A549 (cell line): ENCODE measurements at regions not wholly inside any gene's neighbourhood (a gene's known extent, or its start where the extent isn't known, plus 50 kb on each side); places are given as distances from the start of the nearest gene placed in this dataset.

Experiments used
- ATAC-seq, 2 experiments: fragments of 200-7000 bp in 1 of 2; fragments of >200 bp in 1 of 2; cut with Nextera tagmentation in 1 of 2; cut with Tn5 transposase in 1 of 2; 3 replicates each; pipeline versions ENCODE4 v1.8.0 to v1.9.1; 2018 to 2020; ENCODE audit warnings: mild to moderate bottlenecking in 1 of 2, moderate library complexity in 1 of 2
- CTCF ChIA-PET: fragments of 300-600 bp; sonication (Branson Sonifier 250); formaldehyde crosslinking; extraction: SDS; loops from one replicate; lab custom pipeline; 2021; ENCODE audit warnings: antibody characterized with exemption, inconsistent platforms; lab: Yijun Ruan, JAX
- POLR2A ChIA-PET: fragments of 350-600 bp; formaldehyde crosslinking; extraction: SDS; loops from one replicate; lab custom pipeline; 2021; ENCODE audit warnings: antibody characterized with exemption, inconsistent platforms; lab: Yijun Ruan, JAX
- DNase-seq, 2 experiments: peaks; one replicate each; pipeline versions ENCODE4 v3.0.0 to v3.0.0-alpha.2; 2011 to 2016; ENCODE audit warnings: low read depth in 1 of 2, low spot score in 1 of 2
- FAIRE-seq: peaks from 2 replicates; lab custom pipeline; 2011; peaks lifted over from hg19 to GRCh38; lab: Jason Lieb, UNC
- H3K27ac ChIP-seq, 2 experiments: fragments of >200 bp; sonication (Bioruptor Twin); formaldehyde crosslinking; 3 replicates each; pipeline ENCODE4 v1.5.1; 2016 to 2017
- H3K4me1 ChIP-seq: fragments of >200 bp; sonication (Bioruptor Twin); formaldehyde crosslinking; 3 replicates; pipeline ENCODE4 v1.6.1; 2016
- H3K4me2 ChIP-seq: fragments of >200 bp; sonication (Bioruptor Twin); formaldehyde crosslinking; 3 replicates; pipeline ENCODE4 v1.6.1; 2016
- H3K4me3 ChIP-seq: fragments of >200 bp; sonication (Bioruptor Twin); formaldehyde crosslinking; 3 replicates; pipeline ENCODE4 v1.5.1; 2016
- H3K9me3 ChIP-seq: fragments of >200 bp; sonication (Bioruptor Twin); formaldehyde crosslinking; 3 replicates; pipeline ENCODE4 v1.6.1; 2016
- CHD4 ChIP-seq: fragments of 200-600 bp; sonication (generic); IDR thresholded peaks from 2 replicates; pipeline ENCODE4 v1.6.1; 2016; ENCODE audit warnings: antibody characterized with exemption, mild to moderate bottlenecking, borderline replicate concordance
- EHF ChIP-seq: fragments of 250-450 bp; sonication (Bioruptor Pico); IDR thresholded peaks from 2 replicates; pipeline ENCODE4 v1.5.0; 2020; ENCODE audit warnings: mild to moderate bottlenecking
- FOSL2 ChIP-seq, 2 experiments: fragments of 450-650 bp in 1 of 2; fragments of >200 bp in 1 of 2; sonication (Bioruptor Twin) in 1 of 2; formaldehyde crosslinking; IDR thresholded peaks; 2 replicates each; pipeline versions ENCODE4 v1.5.0 to v1.6.1; 2016 to 2020; ENCODE audit warnings: mild to moderate bottlenecking in 1 of 2, moderate library complexity in 1 of 2
- FOXS1 ChIP-seq: fragments of 250-450 bp; sonication (Bioruptor Pico); IDR thresholded peaks from 2 replicates; pipeline ENCODE4 v1.5.0; 2020; ENCODE audit warnings: mild to moderate bottlenecking, moderate library complexity
- GATA3 ChIP-seq: IDR thresholded peaks from 2 replicates; pipeline ENCODE4 v1.6.1; 2012; ENCODE audit warnings: borderline replicate concordance
- HDAC2 ChIP-seq: fragments of 200-600 bp; sonication (generic); IDR thresholded peaks from 2 replicates; pipeline ENCODE4 v1.6.1; 2016
- HOXA7 ChIP-seq: fragments of 250-450 bp; sonication (Bioruptor Pico); IDR thresholded peaks from 2 replicates; pipeline ENCODE4 v1.5.0; 2020; ENCODE audit warnings: mild to moderate bottlenecking, moderate library complexity
- HOXB13 ChIP-seq: fragments of 250-450 bp; sonication (Bioruptor Pico); IDR thresholded peaks from 2 replicates; pipeline ENCODE4 v1.5.0; 2020; ENCODE audit warnings: low read depth, mild to moderate bottlenecking, moderate library complexity
- JUNB ChIP-seq: fragments of >200 bp; sonication (Bioruptor Twin); formaldehyde crosslinking; IDR thresholded peaks from 2 replicates; pipeline ENCODE4 v1.6.1; 2016
- KDM5A ChIP-seq: fragments of 200-600 bp; sonication (generic); IDR thresholded peaks from 2 replicates; pipeline ENCODE4 v1.6.1; 2016; ENCODE audit warnings: antibody characterized with exemption, mild to moderate bottlenecking
- MAZ ChIP-seq: fragments of 150-350 bp; IDR thresholded peaks from 2 replicates; pipeline ENCODE4 v1.6.1; 2014; ENCODE audit warnings: antibody characterized with exemption, low read depth, low read length, borderline replicate concordance
- PHF8 ChIP-seq: fragments of 200-600 bp; sonication (generic); IDR thresholded peaks from 2 replicates; pipeline ENCODE4 v1.6.1; 2016; ENCODE audit warnings: low read depth, mild to moderate bottlenecking, antibody characterized with exemption, moderate library complexity, borderline replicate concordance
- POLR2A ChIP-seq: IDR thresholded peaks from 2 replicates; pipeline ENCODE4 v1.6.1; 2012; ENCODE audit warnings: mild to moderate bottlenecking, low read length
- RAD21 ChIP-seq, 2 experiments: fragments of >200 bp in 1 of 2; sonication (Bioruptor Twin) in 1 of 2; formaldehyde crosslinking in 1 of 2; IDR thresholded peaks in 1 of 2; conservative IDR thresholded peaks in 1 of 2; 2 replicates in 1 of 2; 3 replicates in 1 of 2; pipeline ENCODE4 v1.6.1; 2012 to 2018; ENCODE audit warnings: inconsistent platforms in 1 of 2
- RNF2 ChIP-seq: fragments of 200-600 bp; sonication (generic); IDR thresholded peaks from 2 replicates; pipeline ENCODE4 v1.6.1; 2016; ENCODE audit warnings: low read depth, mild to moderate bottlenecking, antibody characterized with exemption, moderate library complexity, borderline replicate concordance
- TFCP2L1 ChIP-seq: fragments of 250-450 bp; sonication (Bioruptor Pico); IDR thresholded peaks from 2 replicates; pipeline ENCODE4 v1.5.0; 2021; ENCODE audit warnings: mild to moderate bottlenecking
- ZFP36 ChIP-seq: fragments of 450-650 bp; IDR thresholded peaks from 2 replicates; pipeline ENCODE4 v1.6.1; 2014; ENCODE audit warnings: borderline replicate concordance; ENCODE audit not compliant: partially characterized antibody
- WGBS: methylation state at CpG from one replicate; pipeline ENCODE4 v1.1.6; 2017; ENCODE audit errors: missing lambda C conversion rate; 5-methylcytosine and 5-hydroxymethylcytosine counted together
- TF ChIP-seq, protein P1 (sequence below): fragments of 450-650 bp; IDR thresholded peaks from 2 replicates; pipeline ENCODE4 v1.6.1; 2014; ENCODE audit warnings: antibody characterized with exemption
- TF ChIP-seq, protein P2 (sequence below): fragments of >200 bp; sonication (Bioruptor Twin); formaldehyde crosslinking; IDR thresholded peaks from 3 replicates; pipeline ENCODE4 v1.5.1; 2016
- TF ChIP-seq, protein P3 (sequence below): IDR thresholded peaks from 2 replicates; pipeline ENCODE4 v1.6.1; 2012
- TF ChIP-seq, protein P4 (sequence below): fragments of >200 bp; sonication (Bioruptor Twin); formaldehyde crosslinking; IDR thresholded peaks from 3 replicates; pipeline ENCODE4 v1.6.1; 2016
- TF ChIP-seq, protein P5 (sequence below): IDR thresholded peaks from 2 replicates; pipeline ENCODE4 v1.6.1; 2012
- TF ChIP-seq, protein P6 (sequence below): fragments of 250-450 bp; sonication (Bioruptor Pico); IDR thresholded peaks from 2 replicates; pipeline ENCODE4 v1.5.0; 2020; ENCODE audit warnings: low read depth, mild to moderate bottlenecking, moderate library complexity

DNA sequence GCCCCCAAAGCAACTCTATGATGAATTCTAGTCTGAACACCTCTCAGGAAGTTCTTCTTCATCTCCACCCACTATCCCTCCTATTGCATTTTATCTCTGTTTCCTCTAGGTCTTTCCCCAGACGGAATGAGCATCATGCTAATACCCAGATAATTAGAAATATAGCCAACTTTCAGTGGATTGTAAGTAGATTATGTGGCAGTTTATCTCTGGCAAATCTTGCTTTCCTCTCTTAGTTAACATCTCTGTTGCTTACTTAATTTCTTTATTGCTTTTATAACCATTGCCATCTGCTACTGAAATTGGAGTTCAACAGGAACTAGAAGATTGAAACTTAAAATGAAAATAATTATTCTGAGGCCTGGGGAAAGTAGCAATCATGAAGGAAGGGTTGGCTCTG is 378.6 kb downstream of the RPS6KC1 start (continued):
- TF ChIP-seq HDAC2 (no peak), TFCP2L1 (CRISPR knock-in tag) (no peak), KDM5A (no peak), GATA3 (no peak), JUNB (no peak), FOSL2 (IDR thresholded peaks at IDR 0.05) (no peak), FOSL2 (CRISPR knock-in tag; IDR thresholded peaks at IDR 0.05) (no peak)
- TF ChIP-seq, protein P1, sequence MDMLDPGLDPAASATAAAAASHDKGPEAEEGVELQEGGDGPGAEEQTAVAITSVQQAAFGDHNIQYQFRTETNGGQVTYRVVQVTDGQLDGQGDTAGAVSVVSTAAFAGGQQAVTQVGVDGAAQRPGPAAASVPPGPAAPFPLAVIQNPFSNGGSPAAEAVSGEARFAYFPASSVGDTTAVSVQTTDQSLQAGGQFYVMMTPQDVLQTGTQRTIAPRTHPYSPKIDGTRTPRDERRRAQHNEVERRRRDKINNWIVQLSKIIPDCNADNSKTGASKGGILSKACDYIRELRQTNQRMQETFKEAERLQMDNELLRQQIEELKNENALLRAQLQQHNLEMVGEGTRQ = no peak

DNA sequence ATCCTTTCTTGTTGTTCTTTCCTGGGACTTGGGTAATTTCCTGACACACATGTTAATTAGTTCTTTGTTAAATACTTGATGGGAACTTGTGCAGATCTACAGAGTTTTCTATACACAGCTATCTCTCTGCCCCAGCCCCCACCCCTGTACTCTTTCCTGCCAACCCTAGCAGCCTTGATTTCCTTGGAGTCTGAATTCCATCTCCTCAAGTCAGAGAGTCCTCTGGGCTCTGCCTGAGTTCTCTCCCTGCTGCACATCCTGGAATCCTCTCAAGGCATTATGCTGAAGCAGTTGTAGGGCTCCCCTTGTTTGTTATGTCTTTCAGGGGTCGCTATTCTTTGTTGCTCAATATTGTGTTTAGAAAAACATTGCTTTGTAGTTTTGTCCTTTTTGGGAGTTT is 384.7 kb downstream of the RPS6KC1 start:
- DNase-seq (no peak), FAIRE-seq (no peak), ATAC-seq (no peak)
- H3K9me3 ChIP-seq = no peaks in the 10 kb centered on the region
- CTCF ChIA-PET = no interaction called here
- no peak overlapping the region for H3K4me2 ChIP-seq
- no peak overlapping the region for H3K27ac ChIP-seq
- POLR2A ChIA-PET = no interaction called here
- H3K4me1 ChIP-seq = no peaks in the 10 kb centered on the region
- WGBS = 0% methylated on average over 1 of the region's 1 CpG
- TF ChIP-seq FOXS1 (CRISPR knock-in tag) (no peak), PHF8 (no peak)
- H3K4me3 ChIP-seq = no peak overlapping the region

DNA sequence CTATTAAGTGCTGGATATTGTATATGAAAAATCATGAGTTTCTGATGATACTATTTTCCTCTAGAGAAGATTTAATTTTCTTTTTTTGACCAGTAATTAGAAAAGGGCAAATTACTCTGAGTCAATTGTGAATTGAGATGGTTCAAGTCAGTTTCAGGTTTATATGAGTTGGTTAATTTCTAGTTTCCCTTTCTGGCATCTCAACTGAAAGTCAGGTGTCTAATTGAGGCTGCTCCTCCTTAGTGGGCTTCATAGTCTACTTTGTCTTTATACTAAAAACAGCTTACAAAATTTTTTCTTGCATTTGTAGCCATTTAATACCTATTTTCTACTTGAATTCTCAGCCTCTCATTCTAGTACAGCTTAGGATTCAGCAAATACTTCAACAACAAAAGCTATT is 387.3 kb downstream of the RPS6KC1 start:
- FAIRE-seq (no peak), DNase-seq (no peak), ATAC-seq (no peak)
- POLR2A ChIA-PET = no interaction called here
- Histone ChIP-seq H3K9me3 (no peaks in the 10 kb centered on the region), H3K4me2 (no peak overlapping the region), H3K4me1 (no peaks in the 10 kb centered on the region), H3K4me3 (no peak overlapping the region), H3K27ac (no peak overlapping the region)
- TF ChIP-seq, protein P2, sequence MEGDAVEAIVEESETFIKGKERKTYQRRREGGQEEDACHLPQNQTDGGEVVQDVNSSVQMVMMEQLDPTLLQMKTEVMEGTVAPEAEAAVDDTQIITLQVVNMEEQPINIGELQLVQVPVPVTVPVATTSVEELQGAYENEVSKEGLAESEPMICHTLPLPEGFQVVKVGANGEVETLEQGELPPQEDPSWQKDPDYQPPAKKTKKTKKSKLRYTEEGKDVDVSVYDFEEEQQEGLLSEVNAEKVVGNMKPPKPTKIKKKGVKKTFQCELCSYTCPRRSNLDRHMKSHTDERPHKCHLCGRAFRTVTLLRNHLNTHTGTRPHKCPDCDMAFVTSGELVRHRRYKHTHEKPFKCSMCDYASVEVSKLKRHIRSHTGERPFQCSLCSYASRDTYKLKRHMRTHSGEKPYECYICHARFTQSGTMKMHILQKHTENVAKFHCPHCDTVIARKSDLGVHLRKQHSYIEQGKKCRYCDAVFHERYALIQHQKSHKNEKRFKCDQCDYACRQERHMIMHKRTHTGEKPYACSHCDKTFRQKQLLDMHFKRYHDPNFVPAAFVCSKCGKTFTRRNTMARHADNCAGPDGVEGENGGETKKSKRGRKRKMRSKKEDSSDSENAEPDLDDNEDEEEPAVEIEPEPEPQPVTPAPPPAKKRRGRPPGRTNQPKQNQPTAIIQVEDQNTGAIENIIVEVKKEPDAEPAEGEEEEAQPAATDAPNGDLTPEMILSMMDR = no peak
- no peak for TF ChIP-seq HOXB13 (CRISPR knock-in tag)
- TF ChIP-seq, protein P3, sequence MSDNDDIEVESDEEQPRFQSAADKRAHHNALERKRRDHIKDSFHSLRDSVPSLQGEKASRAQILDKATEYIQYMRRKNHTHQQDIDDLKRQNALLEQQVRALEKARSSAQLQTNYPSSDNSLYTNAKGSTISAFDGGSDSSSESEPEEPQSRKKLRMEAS = no peak
- TF ChIP-seq POLR2A = no peak
- TF ChIP-seq, protein P4, sequence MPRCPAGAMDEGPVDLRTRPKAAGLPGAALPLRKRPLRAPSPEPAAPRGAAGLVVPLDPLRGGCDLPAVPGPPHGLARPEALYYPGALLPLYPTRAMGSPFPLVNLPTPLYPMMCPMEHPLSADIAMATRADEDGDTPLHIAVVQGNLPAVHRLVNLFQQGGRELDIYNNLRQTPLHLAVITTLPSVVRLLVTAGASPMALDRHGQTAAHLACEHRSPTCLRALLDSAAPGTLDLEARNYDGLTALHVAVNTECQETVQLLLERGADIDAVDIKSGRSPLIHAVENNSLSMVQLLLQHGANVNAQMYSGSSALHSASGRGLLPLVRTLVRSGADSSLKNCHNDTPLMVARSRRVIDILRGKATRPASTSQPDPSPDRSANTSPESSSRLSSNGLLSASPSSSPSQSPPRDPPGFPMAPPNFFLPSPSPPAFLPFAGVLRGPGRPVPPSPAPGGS = no peak
- TF ChIP-seq, protein P5, sequence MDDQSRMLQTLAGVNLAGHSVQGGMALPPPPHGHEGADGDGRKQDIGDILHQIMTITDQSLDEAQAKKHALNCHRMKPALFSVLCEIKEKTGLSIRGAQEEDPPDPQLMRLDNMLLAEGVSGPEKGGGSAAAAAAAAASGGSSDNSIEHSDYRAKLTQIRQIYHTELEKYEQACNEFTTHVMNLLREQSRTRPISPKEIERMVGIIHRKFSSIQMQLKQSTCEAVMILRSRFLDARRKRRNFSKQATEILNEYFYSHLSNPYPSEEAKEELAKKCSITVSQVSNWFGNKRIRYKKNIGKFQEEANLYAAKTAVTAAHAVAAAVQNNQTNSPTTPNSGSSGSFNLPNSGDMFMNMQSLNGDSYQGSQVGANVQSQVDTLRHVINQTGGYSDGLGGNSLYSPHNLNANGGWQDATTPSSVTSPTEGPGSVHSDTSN = no peak
- TF ChIP-seq HOXA7 (CRISPR knock-in tag) = no peak
- no peak for TF ChIP-seq ZFP36
- no peak for TF ChIP-seq EHF (CRISPR knock-in tag)
- TF ChIP-seq CHD4 = no peak
- no peak for TF ChIP-seq MAZ
- TF ChIP-seq, protein P6, sequence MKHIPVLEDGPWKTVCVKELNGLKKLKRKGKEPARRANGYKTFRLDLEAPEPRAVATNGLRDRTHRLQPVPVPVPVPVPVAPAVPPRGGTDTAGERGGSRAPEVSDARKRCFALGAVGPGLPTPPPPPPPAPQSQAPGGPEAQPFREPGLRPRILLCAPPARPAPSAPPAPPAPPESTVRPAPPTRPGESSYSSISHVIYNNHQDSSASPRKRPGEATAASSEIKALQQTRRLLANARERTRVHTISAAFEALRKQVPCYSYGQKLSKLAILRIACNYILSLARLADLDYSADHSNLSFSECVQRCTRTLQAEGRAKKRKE (CRISPR knock-in tag) = no peak
- no peak for TF ChIP-seq RAD21 (conservative IDR thresholded peaks at IDR 0.05 in 1 of 2, IDR thresholded peaks at IDR 0.05 in 1 of 2)
- TF ChIP-seq PHF8 = no peak
- TF ChIP-seq RNF2 = no peak
- TF ChIP-seq FOXS1 (CRISPR knock-in tag) = no peak
- no peak for TF ChIP-seq KDM5A
- CTCF ChIA-PET = no interaction called here
